ENCODE measurements at regions not wholly inside any gene's neighbourhood (a gene's known extent, or its start where the extent isn't known, plus 50 kb on each side); places are given as distances from the start of the nearest gene placed in this dataset.
"Not testable (repeated sequence)": the region's sequence is repeated elsewhere in the genome, so short reads cannot be mapped to it uniquely, and the experiment has no call there.

DNA sequence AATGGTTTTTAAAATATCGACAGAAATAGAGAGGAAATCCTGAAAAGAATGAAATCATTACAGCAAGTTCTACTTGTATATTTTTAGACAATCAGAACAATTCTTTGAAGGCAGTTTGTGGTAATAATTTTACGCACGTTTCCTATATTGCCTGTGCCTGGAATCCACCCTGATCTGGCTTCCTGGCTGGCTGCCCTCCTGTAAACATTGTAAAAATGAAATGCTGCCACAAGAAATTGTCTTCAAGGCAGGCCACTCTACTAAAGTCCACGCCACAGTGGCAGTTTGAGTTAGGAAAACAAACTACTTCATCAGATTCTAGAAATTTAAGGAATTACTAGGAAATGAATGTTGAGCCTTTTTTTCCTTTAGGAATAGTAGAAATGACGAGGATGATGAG, 454.5 kb upstream of the NR5A2 start:
- DNase-seq = no peak

DNA sequence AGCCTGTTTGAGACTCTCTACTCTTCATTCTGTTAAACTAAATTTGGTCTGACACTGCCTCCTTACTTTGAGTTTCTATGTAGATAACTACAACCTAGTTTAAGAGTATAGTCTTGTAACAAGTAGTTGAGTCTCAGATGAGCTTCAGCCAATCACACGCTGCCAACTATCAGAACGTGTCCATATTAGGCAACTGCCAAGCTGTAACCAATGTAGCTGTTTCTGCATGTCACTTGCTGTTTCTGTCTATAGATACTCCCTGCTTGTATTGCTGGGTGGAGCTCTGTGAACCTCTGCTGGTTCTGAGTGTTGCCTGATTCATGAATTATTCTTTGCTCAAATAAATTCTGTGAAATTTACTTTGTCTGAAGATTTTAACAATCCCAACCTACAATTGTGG, 452.6 kb upstream of the NR5A2 start:
- DNase-seq = no peak

DNA sequence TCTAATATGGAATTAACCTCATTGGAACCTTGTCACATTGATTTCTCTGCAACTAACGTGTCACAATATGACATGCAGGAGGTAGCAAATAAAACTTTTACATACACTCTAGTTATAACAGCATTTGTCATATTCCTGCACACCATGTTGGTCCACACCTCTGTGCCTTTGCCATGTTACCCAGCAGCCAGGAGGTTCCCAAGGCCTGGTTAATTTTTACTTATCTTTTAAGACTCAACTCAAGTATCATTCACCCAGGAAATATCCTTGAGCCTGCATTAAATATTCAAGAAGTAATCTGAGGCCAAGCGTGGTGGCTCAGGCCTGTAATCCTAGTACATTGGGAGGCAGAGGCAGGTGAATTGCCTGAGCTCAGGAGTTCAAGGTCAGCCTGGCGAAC, 447.2 kb upstream of the NR5A2 start:
- DNase-seq = no peak

DNA sequence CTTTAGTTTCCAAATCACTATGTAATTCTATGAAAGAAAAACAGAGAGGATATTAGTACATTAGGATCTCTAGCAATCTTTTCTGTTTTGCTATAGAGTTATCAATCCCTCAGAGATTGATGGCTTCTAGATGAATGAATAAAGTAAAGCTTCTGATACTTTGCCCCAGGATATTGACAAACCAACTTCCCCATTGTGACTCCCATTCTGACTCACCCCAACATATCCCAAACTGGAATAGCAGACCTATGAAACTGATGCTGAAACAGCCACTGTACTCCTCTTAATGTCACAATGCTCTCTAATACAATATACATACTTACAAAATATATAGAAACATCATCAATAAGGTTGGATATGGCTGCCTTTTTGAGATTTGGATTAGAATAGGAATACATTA, 442.1 kb upstream of the NR5A2 start:
- no peak for DNase-seq

DNA sequence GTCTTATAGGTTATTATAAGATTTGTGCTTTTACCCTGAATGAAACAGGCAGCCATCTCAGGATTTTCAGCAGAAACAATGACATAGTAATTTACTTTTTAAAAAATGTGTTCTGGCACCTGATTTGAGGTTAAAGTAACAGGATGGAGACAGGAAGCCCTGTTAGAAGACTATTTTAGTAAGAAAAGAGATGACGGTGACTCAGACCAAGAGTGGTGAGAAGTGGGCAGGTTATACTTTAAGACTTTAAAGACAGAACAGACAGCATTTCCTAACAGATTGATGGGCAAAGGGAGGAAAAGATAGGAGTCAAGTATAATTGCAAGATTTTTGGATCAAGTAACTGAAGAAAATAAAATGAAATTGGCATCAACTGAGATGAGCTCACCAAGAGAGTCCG, 436.8 kb upstream of the NR5A2 start:
- DNase-seq = no peak

DNA sequence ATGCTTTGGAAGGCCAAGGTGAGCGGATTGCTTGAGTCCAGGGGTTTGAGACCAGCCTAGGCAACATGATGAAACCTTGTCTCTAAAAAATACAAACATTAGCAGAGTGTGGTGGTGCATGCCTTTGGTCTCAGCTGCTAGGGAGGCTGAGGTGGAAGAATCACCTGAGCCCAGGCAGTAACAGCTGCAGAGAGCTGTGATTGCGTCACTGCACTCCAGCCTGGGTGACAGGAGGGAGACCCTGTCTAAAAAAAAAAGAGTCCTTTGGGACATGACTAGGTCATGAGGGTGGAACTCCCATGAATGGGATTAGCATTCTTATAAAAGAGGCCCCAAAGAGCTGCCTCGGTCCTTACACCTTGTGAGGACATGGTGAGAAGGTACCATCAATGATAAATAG, 436.0 kb upstream of the NR5A2 start:
- DNase-seq = no peak

DNA sequence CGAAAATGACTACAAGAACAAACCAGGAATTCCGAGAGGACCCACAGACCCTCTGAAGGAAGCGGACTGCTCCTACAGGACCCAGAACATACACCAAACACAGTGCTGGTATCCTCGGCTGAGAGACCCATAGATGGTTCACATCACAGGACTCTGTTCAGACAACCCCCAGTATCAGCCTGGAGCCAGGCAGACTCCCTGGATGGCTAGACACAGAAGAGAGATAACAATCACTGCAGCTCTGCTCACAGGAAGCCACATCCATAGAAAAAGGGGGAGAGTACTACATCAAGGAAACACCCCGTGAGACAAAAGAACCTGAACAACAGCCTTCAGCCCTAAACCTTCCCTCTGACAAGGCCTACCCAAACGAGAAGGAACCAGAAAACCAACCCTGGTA, 434.0 kb upstream of the NR5A2 start:
- no peak for DNase-seq

DNA sequence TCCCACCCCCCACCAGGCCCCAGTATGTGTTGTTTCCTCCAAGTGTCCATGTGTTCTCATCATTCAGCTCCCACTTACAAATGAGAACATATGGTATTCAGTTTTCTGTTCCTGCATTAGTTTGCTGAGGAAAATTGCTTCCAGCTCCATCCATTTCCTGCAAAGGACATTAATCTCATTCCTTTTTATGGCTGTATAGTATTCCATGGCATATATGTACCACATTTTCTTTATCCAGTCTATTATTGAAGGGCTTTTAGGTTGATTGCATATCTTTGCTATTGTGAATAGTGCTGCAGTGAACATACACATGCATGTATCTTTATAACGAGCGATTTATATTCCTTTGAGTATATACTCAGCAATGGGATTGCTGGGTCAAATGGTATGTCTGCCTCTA, 431.1 kb upstream of the NR5A2 start:
- not testable (repeated sequence) for DNase-seq

DNA sequence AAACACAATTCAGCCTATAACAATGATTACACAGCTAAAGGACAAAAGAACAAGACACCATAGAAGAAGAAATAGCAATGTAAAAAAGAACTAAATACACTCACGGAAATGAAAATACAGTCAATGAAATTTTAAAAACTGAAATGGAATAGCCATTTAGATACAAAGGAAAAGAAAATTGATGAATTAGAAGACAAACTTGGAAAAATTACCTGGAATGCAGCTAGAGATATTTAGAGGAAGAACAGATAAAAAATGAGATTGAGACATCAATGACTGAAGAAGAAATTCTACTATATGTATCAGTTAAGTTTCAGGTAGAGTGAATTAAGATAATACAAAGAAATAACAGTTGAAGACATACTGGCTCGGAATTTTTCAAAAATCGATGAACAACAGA, 430.4 kb upstream of the NR5A2 start:
- no peak for DNase-seq

DNA sequence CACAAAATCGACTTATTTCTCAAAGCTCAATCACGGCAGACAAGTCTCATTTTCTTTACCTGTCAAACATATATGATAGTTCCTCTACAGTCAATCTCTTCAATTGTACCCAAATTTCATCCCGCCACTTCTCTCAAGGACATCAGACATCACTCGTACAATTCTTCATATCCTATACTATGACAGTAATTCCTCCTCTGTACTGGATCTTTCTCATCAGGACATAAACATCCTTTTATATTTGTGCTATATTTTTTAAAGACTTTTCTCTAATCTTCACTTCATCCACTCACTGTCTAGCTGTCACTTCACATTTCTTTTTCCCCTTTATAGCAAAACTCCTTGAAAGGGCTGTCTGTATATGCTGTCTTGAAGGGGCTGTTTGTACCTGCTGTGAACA, 419.1 kb upstream of the NR5A2 start:
- DNase-seq = no peak

DNA sequence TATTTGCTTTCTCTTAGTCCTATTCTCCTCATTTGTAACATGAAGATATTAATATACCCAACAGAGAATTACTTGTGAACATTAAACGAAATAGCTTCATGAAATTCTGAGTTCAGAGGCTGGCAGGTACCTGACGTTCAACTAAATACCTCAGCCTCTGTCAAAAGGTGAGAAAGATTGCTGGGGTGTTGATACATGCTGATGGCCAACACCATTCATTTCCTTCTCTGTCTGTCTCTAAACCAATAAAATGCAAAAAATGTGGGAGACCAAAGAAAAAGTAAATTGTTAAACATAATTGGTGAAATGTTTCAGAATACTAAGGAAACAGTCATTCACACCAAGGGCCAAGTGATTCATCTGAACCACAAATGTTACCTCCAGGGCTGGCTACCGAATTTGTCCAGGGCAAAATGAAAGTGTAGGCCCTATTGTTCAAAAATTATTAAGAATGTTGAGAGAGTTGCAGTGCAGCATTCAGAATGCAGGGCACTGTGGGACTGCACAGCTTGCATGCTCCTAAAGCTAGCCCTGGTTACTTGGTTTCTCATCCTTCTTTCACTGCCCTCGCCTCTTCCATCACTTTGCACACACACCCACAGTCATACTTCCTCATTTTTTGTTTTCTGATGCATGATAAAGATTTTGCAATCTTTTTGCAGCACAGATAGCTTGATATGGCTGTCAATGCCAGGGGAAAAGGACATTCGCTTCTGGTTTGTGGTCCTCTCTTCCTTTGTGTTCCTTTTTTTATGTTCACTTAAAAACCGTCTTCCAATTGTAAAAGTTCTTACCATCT, 414.3 kb upstream of the NR5A2 start:
- DNase-seq = peak; percentile 79

DNA sequence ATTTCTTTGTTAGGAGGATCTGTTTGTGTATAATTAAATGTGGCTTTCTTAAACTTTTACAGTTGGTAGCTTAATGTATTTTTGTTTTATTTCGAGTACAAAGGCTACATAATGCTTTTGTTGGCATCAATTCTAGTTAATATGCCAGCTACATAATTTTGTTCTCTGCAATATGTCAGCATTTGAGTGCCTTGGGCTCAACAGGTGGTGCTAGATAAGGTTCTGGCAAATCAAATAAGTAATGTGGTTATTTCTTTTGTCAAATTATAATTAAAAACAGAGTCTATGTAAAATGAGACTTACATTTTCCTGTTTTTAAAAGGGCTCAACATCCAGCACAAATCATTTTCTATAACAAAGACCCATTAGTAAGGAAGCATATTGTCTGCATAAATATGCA, 410.6 kb upstream of the NR5A2 start:
- DNase-seq = no peak

DNA sequence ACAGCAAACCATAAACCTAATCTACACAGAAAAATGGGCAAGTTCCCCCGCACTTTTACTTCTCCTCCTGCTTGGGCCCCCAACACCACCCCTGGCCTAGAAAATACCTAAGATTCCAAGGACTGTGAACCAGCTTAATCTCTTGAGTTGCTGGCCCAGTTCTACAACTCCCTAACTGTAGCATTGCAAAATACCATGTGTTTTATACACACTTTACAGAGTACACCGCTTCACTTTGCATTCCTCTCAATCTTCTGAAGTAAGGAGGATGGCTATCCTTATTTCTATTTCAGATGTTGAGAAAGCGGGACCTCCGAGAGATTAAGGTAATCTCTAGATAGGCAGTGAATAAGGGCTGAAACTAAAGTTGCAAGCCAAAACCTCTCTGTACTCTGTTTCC, 408.3 kb upstream of the NR5A2 start:
- DNase-seq = no peak

DNA sequence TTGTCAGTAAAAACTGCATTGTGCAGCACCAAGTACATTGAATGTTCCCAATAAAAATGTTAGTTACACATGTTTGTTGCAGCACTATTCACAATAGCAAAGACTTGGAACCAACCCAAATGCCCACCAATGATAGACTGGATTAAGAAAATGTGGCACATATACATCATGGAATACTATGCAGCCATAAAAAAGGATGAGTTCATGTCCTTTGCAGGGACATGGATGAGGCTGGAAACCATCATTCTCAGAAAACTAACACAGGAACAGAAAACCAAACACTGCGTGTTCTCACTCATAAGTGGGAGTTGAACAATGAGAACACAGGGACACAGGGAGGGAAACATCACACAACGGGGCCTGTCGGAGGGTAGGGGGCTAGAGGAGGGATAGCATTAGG, 401.3 kb upstream of the NR5A2 start:
- not testable (repeated sequence) for DNase-seq

DNA sequence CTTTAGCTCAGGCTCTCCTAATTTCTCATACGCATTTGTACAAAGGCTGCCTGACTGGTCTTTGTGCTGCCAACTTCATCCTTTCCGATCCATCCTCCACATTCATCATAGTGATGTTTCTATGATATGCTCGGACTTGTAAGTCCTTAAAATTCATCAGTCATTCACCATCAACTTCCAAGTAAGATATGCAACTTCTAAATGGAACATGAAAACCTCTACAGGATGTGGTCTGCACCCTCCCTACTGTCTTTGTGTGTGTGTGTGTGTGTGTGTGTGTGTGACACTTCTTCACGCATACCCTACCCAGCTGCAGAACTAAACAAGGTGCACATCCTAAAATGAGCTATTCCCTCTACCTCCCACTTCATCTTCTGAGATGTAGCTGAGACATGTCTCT, 397.9 kb upstream of the NR5A2 start:
- DNase-seq = no peak

DNA sequence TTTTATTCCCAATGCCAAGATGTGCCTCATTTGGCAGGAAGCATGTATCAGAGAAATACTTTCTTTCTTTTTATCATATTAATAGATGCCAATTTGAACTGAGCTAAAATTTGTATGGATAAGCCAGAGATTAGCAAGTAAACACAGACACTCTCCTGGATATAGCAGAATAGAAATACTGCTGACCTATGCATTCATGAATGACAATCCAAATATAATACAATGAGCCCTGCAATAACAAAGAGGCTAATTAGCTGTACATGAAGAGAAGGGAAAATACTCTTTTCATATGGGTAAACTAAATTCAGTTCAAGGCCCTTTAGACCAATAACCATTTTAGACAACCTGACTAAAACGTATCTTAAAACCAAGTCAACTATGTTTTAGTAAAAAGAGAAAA, 388.1 kb upstream of the NR5A2 start:
- DNase-seq = no peak

DNA sequence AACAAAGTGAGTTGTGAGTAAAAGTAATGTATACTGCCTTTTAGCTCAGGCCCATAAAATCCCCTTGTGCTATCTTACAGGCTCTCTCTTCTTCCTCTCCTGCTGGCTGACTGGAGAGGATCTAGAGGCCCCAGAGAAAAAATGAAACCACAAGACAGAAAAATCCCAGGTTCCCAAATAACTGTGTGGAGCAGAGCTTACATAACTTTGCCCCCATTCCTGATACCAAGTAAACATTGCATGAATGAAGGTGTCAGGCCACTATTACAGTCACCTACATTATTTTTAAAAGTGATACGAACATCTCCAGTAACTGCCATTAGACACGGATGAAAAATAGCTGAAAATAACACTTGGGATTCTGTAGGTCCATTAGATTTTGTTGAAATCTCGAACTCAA, 386.0 kb upstream of the NR5A2 start:
- DNase-seq = no peak

DNA sequence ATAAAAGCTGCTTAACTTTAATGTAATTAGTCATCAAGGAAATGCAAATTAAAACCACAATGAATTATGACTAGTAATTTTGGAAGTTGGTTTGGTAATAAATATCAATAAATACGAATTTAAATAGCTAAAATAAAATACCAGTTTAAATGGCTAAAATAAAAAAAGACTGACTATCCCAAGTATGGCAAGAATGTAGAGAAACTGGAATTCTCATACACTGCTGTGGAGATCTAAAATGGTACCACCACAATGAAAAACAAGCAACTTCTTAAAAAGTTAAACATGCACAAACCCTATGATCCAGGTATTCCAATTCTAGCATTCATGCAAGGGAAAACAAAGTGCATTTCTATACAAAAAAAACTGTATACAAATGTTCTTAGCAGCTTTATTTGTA, 382.6 kb upstream of the NR5A2 start:
- no peak for DNase-seq

DNA sequence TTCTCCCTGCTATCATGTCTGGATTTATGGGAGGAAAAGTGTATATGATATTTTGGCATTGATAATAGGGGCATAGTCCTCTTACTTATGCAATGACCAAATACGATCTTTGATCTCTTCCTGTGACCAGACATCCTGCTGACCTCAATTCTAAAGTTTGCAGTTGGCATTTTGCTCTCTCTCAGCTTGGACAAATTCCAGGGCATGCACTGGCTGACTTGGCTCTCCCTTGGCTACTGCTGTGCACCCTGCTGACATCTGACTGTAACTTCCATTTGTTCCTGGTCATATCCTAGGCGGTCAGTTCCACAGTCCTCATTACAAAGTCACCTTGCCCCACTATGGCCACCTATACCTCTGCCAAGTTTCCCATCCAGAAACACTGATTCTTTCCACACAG, 380.7 kb upstream of the NR5A2 start:
- DNase-seq = no peak

DNA sequence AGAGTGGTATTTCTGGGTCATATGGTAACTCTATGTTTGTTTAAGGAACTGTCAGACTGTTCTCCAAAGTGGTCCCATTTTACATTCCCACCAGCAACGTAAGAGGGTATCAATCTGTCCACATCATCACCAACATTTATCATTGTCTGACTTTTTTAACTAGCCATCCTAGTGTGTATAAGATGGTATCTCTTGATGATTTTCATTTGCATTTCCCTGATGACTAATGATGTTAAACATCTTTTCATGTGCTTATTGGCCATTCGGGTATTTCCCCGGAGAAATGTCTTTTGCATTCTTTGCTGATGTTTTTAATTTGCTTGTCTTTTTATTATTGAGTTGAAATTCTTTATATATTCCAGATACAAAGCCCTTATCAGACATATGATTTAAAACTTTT, 370.1 kb upstream of the NR5A2 start:
- no peak for DNase-seq

DNA sequence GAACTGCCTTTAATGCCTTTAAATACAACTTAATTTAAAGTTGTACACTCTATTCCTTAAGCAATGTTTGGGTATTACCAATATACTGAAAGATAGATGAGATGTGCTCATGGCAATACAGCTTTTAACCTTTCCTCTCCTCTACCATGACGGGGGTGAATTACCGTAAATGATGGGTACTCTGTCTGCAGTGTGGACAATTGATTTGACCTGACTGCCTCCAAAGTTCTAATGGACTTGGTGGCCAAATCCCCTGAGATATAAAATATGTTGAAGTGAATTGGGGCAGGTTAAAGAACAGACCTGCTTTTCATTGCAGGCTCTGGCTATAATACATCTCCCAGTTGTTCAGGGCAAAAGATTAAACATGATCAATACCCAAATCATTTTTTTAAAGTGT, 367.4 kb upstream of the NR5A2 start:
- DNase-seq = no peak

DNA sequence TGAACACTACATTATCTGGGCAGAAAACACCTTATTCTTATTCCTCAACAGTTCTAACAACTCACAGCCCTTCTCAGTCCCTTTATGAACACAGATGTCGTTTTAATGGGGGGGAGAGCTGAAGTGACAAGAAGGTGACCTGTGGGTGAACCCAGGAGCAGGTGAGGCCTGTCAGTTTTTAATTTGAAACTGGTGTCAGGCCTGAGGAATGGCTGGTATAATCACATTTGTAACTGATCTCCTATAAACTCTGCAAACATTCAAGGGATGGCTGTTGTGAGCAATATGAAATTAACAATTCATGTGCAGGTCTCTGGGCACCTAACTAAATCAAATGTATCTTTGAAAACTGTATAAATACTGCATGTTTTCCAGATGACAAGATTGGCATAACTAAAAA, 362.1 kb upstream of the NR5A2 start:
- DNase-seq = no peak

DNA sequence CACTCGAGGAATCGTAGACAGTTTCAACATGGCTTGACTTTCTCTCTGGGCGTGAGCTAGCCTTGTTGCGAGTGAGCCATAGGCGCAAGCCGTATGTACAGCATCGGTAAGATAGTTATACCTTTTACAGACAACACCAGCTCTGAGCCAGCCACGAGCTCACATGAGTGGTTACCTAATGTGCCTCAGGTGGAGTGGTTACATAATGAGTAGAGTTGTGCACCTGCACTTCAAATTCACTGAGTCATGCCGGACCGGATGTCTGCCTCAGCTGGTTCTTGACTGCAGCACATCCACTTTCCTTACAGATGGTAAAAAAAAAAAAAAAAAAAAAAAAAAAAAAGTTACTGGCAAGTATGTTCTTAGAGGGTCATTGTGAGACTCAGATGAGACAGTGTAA, 360.4 kb upstream of the NR5A2 start:
- DNase-seq = no peak

DNA sequence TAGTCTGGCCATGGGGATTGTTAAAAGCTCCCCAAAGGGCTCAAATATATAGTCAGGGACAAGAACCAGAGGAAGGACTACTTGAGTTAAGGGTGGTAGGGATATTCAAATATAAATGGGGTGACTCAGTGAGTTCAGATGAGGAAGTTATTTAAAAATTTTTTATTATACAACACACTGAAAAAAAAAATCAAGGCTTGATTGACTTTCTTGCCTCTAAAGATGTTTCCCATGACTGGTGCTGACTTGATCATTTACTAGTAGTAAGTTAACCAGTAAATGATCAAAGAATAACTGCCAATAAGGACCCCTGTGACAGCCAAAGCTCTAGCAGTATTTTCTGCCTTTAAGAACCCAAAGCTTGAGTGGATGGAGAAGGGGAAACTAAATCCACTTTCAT, 357.6 kb upstream of the NR5A2 start:
- DNase-seq = no peak

DNA sequence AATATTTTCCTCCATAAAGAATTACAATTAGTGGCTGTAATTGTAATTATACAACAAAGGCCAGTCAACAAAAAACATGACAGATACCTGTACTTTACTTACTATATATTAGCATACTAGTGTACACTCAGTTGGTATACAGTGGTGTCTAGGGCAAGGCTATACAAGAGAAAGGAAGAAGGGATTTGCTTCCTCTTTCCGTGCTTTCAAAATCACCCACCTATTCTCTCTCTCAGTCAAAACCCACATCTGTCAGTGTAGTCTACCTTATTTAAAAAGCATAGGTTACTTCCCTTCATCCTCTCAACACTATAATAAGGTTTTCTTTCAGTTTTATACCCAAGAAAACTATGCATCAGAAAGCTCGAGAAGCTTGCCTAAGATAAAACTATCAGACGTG, 355.8 kb upstream of the NR5A2 start:
- no peak for DNase-seq

DNA sequence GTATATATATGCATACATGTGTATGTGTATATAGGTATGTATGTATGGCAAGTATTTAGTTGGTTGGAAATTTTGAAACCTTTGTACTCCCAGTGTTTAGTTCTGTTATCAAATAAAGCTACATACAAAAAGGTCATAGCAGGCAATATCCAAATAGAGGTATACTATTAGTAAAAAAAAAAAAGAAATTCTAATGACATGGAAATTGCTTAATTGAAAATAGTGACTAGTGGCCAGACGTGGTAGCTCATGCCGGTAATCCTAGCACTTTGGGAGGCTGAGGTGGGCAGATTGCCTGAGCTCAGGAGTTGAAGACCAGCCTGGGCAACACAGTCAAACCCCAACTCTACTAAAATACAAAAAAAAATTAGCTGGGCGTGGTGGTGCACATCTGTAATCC, 351.6 kb upstream of the NR5A2 start:
- DNase-seq = no peak
